HuH-7.5 (cell line): ENCODE measurements at regions not wholly inside any gene's neighbourhood (a gene's known extent, or its start where the extent isn't known, plus 50 kb on each side); places are given as distances from the start of the nearest gene placed in this dataset.
"Not testable (repeated sequence)": the region's sequence is repeated elsewhere in the genome, so short reads cannot be mapped to it uniquely, and the experiment has no call there.

Experiments
- DNase-seq: peaks from one replicate; pipeline ENCODE4 v3.0.0; 2011; ENCODE audit warnings: low spot score

DNA sequence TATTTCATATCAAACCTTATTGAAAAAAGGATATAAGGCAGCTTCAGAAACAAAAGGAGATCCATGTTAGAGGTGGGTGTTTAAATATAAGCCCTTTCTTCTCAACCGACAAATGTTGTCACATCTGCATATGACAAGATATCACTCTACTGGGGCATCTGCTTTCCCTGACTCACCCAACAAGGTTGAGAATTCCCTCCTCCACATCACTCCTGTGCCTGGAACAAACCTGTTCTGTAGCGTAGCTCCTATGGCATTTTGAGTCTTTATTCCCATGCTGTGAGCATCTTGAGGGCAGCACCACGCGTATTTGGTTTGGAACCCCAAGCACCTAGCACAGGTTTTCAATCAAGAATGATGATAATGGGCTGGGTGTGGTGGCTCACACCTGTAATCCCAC, 59.4 kb upstream of the ZFHX3 start:
- no peak for DNase-seq

DNA sequence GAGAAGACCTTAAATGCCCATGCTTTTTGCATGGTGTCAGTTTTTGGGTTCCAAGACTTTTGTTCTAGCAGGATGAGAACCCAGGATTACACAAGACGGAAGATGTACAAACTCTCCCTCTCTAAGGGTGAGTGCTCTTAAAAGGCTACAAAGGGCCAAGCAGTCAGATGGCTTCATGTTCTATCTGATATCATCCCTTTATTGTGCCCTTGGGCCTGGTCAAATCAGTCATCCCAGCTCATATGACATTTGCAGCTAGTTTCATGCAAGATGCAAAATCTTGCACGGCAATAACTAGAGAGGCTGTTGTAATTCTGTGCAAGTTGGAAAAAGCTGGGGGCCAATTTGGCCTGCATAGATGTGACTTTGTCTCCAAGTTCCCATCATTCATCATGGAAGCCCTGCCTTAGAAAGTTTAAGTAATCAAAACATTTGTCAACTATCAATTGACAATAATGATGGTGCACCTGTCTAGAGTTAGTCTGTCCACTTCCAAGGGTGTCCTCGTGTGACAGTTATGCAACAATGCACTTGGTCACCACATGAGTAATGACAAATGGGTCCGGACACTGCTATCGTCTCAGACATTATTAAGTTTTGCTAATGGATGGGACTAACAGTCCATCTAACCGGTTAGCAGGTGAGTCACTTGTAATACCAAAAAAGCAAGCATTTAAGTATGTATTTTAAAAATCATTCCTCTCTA, 58.6 kb upstream of the ZFHX3 start:
- no peak for DNase-seq

DNA sequence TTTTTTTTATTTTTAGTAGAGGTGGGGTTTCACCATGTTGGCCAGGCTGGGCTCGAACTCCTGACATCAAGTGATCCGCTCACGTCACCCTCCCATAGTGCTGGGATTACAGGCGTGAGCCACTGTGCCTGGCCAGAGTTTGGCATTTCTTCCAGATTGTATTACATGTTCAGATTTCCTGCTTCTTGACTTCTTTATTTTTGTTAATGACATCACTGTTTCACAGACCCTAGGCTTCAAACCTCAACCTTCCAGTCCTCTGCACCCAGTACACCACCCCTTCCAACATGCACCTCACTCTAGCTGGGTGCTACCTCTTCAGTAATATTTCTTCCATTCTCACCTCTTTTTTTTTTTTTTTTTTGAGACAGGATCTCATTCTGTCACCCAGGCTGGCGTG, 53.6 kb upstream of the ZFHX3 start:
- DNase-seq: no peak

DNA sequence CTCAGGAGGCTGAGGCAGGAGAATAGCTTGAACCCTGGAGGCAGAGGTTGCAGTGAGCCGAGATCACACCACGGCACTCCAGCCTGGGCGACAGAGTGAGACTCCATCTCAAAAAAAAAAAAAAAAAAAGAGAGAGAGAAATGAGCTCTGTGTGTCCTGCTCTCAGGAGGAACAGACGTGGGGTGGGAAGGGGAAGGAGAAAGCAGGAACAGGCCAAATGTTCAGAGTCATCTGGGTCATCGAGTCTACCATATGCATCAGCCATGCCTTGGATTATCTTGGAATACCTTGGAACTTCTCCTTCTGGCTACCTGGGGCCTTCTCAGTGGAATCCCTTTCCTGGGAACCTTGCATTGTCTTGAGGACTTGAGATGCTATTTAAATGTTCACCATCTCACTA, 51.7 kb upstream of the ZFHX3 start:
- not testable (repeated sequence) for DNase-seq
